HEK293T (cell line): ENCODE measurements at regions not wholly inside any gene's neighbourhood (a gene's known extent, or its start where the extent isn't known, plus 50 kb on each side); places are given as distances from the start of the nearest gene placed in this dataset.

ENCODE experiments used
- CTCF ChIA-PET: fragments of 350-600 bp; formaldehyde crosslinking; extraction: SDS; loops from one replicate; lab custom pipeline; 2021; ENCODE audit warnings: antibody characterized with exemption, inconsistent platforms; lab: Yijun Ruan, JAX
- POLR2A ChIA-PET: fragments of 350-600 bp; formaldehyde crosslinking; extraction: SDS; loops from one replicate; lab custom pipeline; 2020; ENCODE audit warnings: antibody characterized with exemption, inconsistent platforms; lab: Yijun Ruan, JAX
- DNase-seq: peaks from one replicate; pipeline ENCODE4 v3.0.0; 2012; ENCODE audit warnings: mixed read lengths; ENCODE audit errors: extremely low spot score
- ARNT ChIP-seq: fragments of 450-650 bp; IDR thresholded peaks from 2 replicates; pipeline ENCODE4 v1.6.1; 2017; ENCODE audit warnings: mild to moderate bottlenecking
- BHLHE40 ChIP-seq: fragments of 450-650 bp; IDR thresholded peaks from 2 replicates; pipeline ENCODE4 v1.6.1; 2016; ENCODE audit warnings: mild to moderate bottlenecking, moderate library complexity, borderline replicate concordance
- CTBP1 ChIP-seq: fragments of 450-650 bp; IDR thresholded peaks from 2 replicates; pipeline ENCODE4 v1.6.1; 2016; ENCODE audit warnings: borderline replicate concordance
- ELF4 ChIP-seq: fragments of 450-650 bp; IDR thresholded peaks from 2 replicates; pipeline ENCODE4 v1.6.1; 2017; ENCODE audit warnings: antibody characterized with exemption
- FOXA1 ChIP-seq: fragments of 450-650 bp; IDR thresholded peaks from 2 replicates; pipeline ENCODE4 v1.6.1; 2016; ENCODE audit warnings: mild to moderate bottlenecking
- FOXK2 ChIP-seq: fragments of 450-650 bp; IDR thresholded peaks from 2 replicates; pipeline ENCODE4 v1.6.1; 2016; ENCODE audit warnings: mild to moderate bottlenecking
- FOXM1 ChIP-seq: fragments of 450-650 bp; IDR thresholded peaks from 2 replicates; pipeline ENCODE4 v1.6.1; 2017; ENCODE audit warnings: mild to moderate bottlenecking, borderline replicate concordance
- HDGF ChIP-seq: fragments of 450-650 bp; IDR thresholded peaks from 2 replicates; pipeline ENCODE4 v1.6.1; 2017; ENCODE audit warnings: antibody characterized with exemption, borderline replicate concordance
- L3MBTL2 ChIP-seq: fragments of 450-650 bp; conservative IDR thresholded peaks from 2 replicates; pipeline ENCODE4 v1.6.1; 2016; ENCODE audit warnings: mild to moderate bottlenecking
- LEF1 ChIP-seq: fragments of 450-650 bp; IDR thresholded peaks from 2 replicates; pipeline ENCODE4 v1.6.1; 2017; ENCODE audit warnings: mild to moderate bottlenecking, borderline replicate concordance
- NFRKB ChIP-seq: fragments of 450-650 bp; IDR thresholded peaks from 2 replicates; pipeline ENCODE4 v1.6.1; 2016; ENCODE audit warnings: mild to moderate bottlenecking, moderate library complexity
- PKNOX1 ChIP-seq: fragments of 450-650 bp; IDR thresholded peaks from 2 replicates; pipeline ENCODE4 v1.6.1; 2016
- SP1 ChIP-seq: fragments of 450-650 bp; IDR thresholded peaks from 2 replicates; pipeline ENCODE4 v1.6.1; 2017
- SUZ12 ChIP-seq: fragments of 450-650 bp; IDR thresholded peaks from 2 replicates; pipeline ENCODE4 v1.6.1; 2016; ENCODE audit warnings: mild to moderate bottlenecking
- TARDBP ChIP-seq: fragments of 450-650 bp; IDR thresholded peaks from 2 replicates; pipeline ENCODE4 v1.6.1; 2016
- ZNF384 ChIP-seq: fragments of 450-650 bp; IDR thresholded peaks from 2 replicates; pipeline ENCODE4 v1.6.1; 2016

GRCh38 chr6:14573267-14573666, 455.7 kb downstream of the CD83 start:
- ChIA-PET CTCF (no interaction called here), POLR2A (no interaction called here)
- TF ChIP-seq NFRKB, result no peak
- TF ChIP-seq L3MBTL2, result no peak
- TF ChIP-seq SP1, result no peak
- TF ChIP-seq ZNF384, result no peak
- no peak for TF ChIP-seq ARNT
- TF ChIP-seq CTBP1, result no peak
- no peak for DNase-seq

- TF ChIP-seq LEF1 (no peak), SUZ12 (no peak), FOXM1 (no peak), NFRKB (no peak)
- CTCF ChIA-PET, result no interaction called here
- POLR2A ChIA-PET, result no interaction called here
- DNase-seq, result no peak
Measured at GRCh38 chr6:14573703-14574290, 456.2 kb downstream of the CD83 start.

GRCh38 chr6:14575961-14576360, 458.4 kb downstream of the CD83 start:
- DNase-seq, result no peak
- ChIA-PET POLR2A (no interaction called here), CTCF (no interaction called here)
- TF ChIP-seq FOXA1, result no peak
- no peak for TF ChIP-seq FOXK2
- no peak for TF ChIP-seq LEF1

- TF ChIP-seq ZNF384 (no peak), PKNOX1 (no peak), ELF4 (no peak), NFRKB (no peak), TARDBP (no peak), SUZ12 (no peak), HDGF (no peak), FOXM1 (no peak), CTBP1 (no peak), FOXK2 (no peak)
- ChIA-PET CTCF (no interaction called here), POLR2A (no interaction called here)
- no peak for DNase-seq
Measured at GRCh38 chr6:14578994-14579393, 461.4 kb downstream of the CD83 start.

GRCh38 chr6:14582749-14583148, 465.2 kb downstream of the CD83 start:
- no peak for TF ChIP-seq BHLHE40
- TF ChIP-seq HDGF, result no peak
- no peak for TF ChIP-seq ELF4
- TF ChIP-seq FOXA1, result no peak
- TF ChIP-seq PKNOX1, result no peak
- no peak for TF ChIP-seq L3MBTL2
- no peak for TF ChIP-seq SUZ12
- TF ChIP-seq NFRKB, result no peak
- TF ChIP-seq TARDBP, result no peak
- no peak for TF ChIP-seq LEF1
- TF ChIP-seq CTBP1, result no peak
- TF ChIP-seq FOXM1, result no peak
- no peak for TF ChIP-seq FOXK2
- no peak for TF ChIP-seq SP1
- no peak for TF ChIP-seq ARNT
- no peak for TF ChIP-seq ZNF384
- POLR2A ChIA-PET, result no interaction called here
- DNase-seq, result no peak
- CTCF ChIA-PET, result no interaction called here

GRCh38 chr6:14583826-14584225, 466.3 kb downstream of the CD83 start:
- DNase-seq, result no peak
- ChIA-PET CTCF (no interaction called here), POLR2A (no interaction called here)
- TF ChIP-seq NFRKB (no peak), PKNOX1 (no peak)

GRCh38 chr6:14584450-14584849, 466.9 kb downstream of the CD83 start:
- POLR2A ChIA-PET, result no interaction called here
- TF ChIP-seq NFRKB (no peak), SUZ12 (no peak), CTBP1 (no peak), BHLHE40 (no peak), FOXA1 (no peak), HDGF (no peak), SP1 (no peak), FOXM1 (no peak), L3MBTL2 (no peak), FOXK2 (no peak), LEF1 (no peak), ARNT (no peak), ZNF384 (no peak), PKNOX1 (no peak), ELF4 (no peak), TARDBP (no peak)
- DNase-seq, result no peak
- CTCF ChIA-PET, result no interaction called here
